A549 (cell line): ENCODE measurements at regions not wholly inside any gene's neighbourhood (a gene's known extent, or its start where the extent isn't known, plus 50 kb on each side); places are given as distances from the start of the nearest gene placed in this dataset.

Experiments used
- ATAC-seq, 2 experiments: fragments of 200-7000 bp in 1 of 2; fragments of >200 bp in 1 of 2; cut with Nextera tagmentation in 1 of 2; cut with Tn5 transposase in 1 of 2; 3 replicates each; pipeline versions ENCODE4 v1.8.0 to v1.9.1; 2018 to 2020; ENCODE audit warnings: mild to moderate bottlenecking in 1 of 2, moderate library complexity in 1 of 2
- CTCF ChIA-PET: fragments of 300-600 bp; sonication (Branson Sonifier 250); formaldehyde crosslinking; extraction: SDS; loops from one replicate; lab custom pipeline; 2021; ENCODE audit warnings: antibody characterized with exemption, inconsistent platforms; lab: Yijun Ruan, JAX
- POLR2A ChIA-PET: fragments of 350-600 bp; formaldehyde crosslinking; extraction: SDS; loops from one replicate; lab custom pipeline; 2021; ENCODE audit warnings: antibody characterized with exemption, inconsistent platforms; lab: Yijun Ruan, JAX
- DNase-seq, 2 experiments: peaks; one replicate each; pipeline versions ENCODE4 v3.0.0 to v3.0.0-alpha.2; 2011 to 2016; ENCODE audit warnings: low read depth in 1 of 2, low spot score in 1 of 2
- FAIRE-seq: peaks from 2 replicates; lab custom pipeline; 2011; peaks lifted over from hg19 to GRCh38; lab: Jason Lieb, UNC
- H3K27ac ChIP-seq, 2 experiments: fragments of >200 bp; sonication (Bioruptor Twin); formaldehyde crosslinking; 3 replicates each; pipeline ENCODE4 v1.5.1; 2016 to 2017
- H3K4me1 ChIP-seq: fragments of >200 bp; sonication (Bioruptor Twin); formaldehyde crosslinking; 3 replicates; pipeline ENCODE4 v1.6.1; 2016
- H3K4me2 ChIP-seq: fragments of >200 bp; sonication (Bioruptor Twin); formaldehyde crosslinking; 3 replicates; pipeline ENCODE4 v1.6.1; 2016
- H3K4me3 ChIP-seq: fragments of >200 bp; sonication (Bioruptor Twin); formaldehyde crosslinking; 3 replicates; pipeline ENCODE4 v1.5.1; 2016
- H3K9me3 ChIP-seq: fragments of >200 bp; sonication (Bioruptor Twin); formaldehyde crosslinking; 3 replicates; pipeline ENCODE4 v1.6.1; 2016
- ATOH8 ChIP-seq: fragments of 250-450 bp; sonication (Bioruptor Pico); IDR thresholded peaks from 2 replicates; pipeline ENCODE4 v1.5.0; 2020; ENCODE audit warnings: low read depth, mild to moderate bottlenecking, moderate library complexity
- CEBPB ChIP-seq, 2 experiments: fragments of >200 bp in 1 of 2; sonication (Bioruptor Twin) in 1 of 2; formaldehyde crosslinking in 1 of 2; IDR thresholded peaks; 2 replicates each; pipeline ENCODE4 v1.6.1; 2012 to 2016
- CHD4 ChIP-seq: fragments of 200-600 bp; sonication (generic); IDR thresholded peaks from 2 replicates; pipeline ENCODE4 v1.6.1; 2016; ENCODE audit warnings: antibody characterized with exemption, mild to moderate bottlenecking, borderline replicate concordance
- EHMT2 ChIP-seq: fragments of 200-600 bp; sonication (generic); IDR thresholded peaks from 2 replicates; pipeline ENCODE4 v1.6.1; 2016; ENCODE audit warnings: antibody characterized with exemption, low read depth, mild to moderate bottlenecking, moderate library complexity
- EP300 ChIP-seq, 2 experiments: fragments of >200 bp; sonication (Bioruptor Twin); formaldehyde crosslinking; IDR thresholded peaks; 2 replicates in 1 of 2; 3 replicates in 1 of 2; pipeline ENCODE4 v1.6.1; 2016 to 2017
- FOSL2 ChIP-seq, 2 experiments: fragments of 450-650 bp in 1 of 2; fragments of >200 bp in 1 of 2; sonication (Bioruptor Twin) in 1 of 2; formaldehyde crosslinking; IDR thresholded peaks; 2 replicates each; pipeline versions ENCODE4 v1.5.0 to v1.6.1; 2016 to 2020; ENCODE audit warnings: mild to moderate bottlenecking in 1 of 2, moderate library complexity in 1 of 2
- KDM1A ChIP-seq: fragments of 200-600 bp; sonication (generic); IDR thresholded peaks from 2 replicates; pipeline ENCODE4 v1.6.1; 2016; ENCODE audit warnings: low read depth, mild to moderate bottlenecking
- MAFK ChIP-seq: fragments of 450-650 bp; IDR thresholded peaks from 2 replicates; pipeline ENCODE4 v1.6.1; 2014; ENCODE audit not compliant: partially characterized antibody
- RCOR1 ChIP-seq: fragments of 150-350 bp; IDR thresholded peaks from 2 replicates; pipeline ENCODE4 v1.6.1; 2014; ENCODE audit warnings: antibody characterized with exemption, low read length, low read depth
- SREBF2 ChIP-seq: fragments of 450-650 bp; IDR thresholded peaks from 2 replicates; pipeline ENCODE4 v1.6.1; 2014; ENCODE audit warnings: mild to moderate bottlenecking, moderate library complexity
- TFCP2L1 ChIP-seq: fragments of 250-450 bp; sonication (Bioruptor Pico); IDR thresholded peaks from 2 replicates; pipeline ENCODE4 v1.5.0; 2021; ENCODE audit warnings: mild to moderate bottlenecking
- TP53 ChIP-seq: fragments of 250-450 bp; sonication (Bioruptor Pico); IDR thresholded peaks from 2 replicates; pipeline ENCODE4 v1.5.0; 2021; ENCODE audit warnings: mild to moderate bottlenecking, moderate library complexity
- WGBS: methylation state at CpG from one replicate; pipeline ENCODE4 v1.1.6; 2017; ENCODE audit errors: missing lambda C conversion rate; 5-methylcytosine and 5-hydroxymethylcytosine counted together
- TF ChIP-seq, protein P1 (sequence below): fragments of 200-600 bp; sonication (generic); IDR thresholded peaks from 2 replicates; pipeline ENCODE4 v1.6.1; 2016; ENCODE audit warnings: antibody characterized with exemption, mild to moderate bottlenecking, moderate library complexity
- TF ChIP-seq, protein P2 (sequence below): fragments of >200 bp; sonication (Bioruptor Twin); formaldehyde crosslinking; IDR thresholded peaks from 2 replicates; pipeline ENCODE4 v1.6.1; 2016
- TF ChIP-seq, protein P3 (sequence below): fragments of >200 bp; sonication (Bioruptor Twin); formaldehyde crosslinking; IDR thresholded peaks from 3 replicates; pipeline ENCODE4 v1.6.1; 2016
- TF ChIP-seq, protein P4 (sequence below): IDR thresholded peaks from 2 replicates; pipeline ENCODE4 v1.6.1; 2012; ENCODE audit warnings: low read depth, borderline replicate concordance
- TF ChIP-seq, protein P5 (sequence below): IDR thresholded peaks from 2 replicates; pipeline ENCODE4 v1.6.1; 2012

GRCh38 chr1:81349194-81349965, 451.4 kb upstream of the ADGRL2 start (continued):
- TF ChIP-seq, protein P1, sequence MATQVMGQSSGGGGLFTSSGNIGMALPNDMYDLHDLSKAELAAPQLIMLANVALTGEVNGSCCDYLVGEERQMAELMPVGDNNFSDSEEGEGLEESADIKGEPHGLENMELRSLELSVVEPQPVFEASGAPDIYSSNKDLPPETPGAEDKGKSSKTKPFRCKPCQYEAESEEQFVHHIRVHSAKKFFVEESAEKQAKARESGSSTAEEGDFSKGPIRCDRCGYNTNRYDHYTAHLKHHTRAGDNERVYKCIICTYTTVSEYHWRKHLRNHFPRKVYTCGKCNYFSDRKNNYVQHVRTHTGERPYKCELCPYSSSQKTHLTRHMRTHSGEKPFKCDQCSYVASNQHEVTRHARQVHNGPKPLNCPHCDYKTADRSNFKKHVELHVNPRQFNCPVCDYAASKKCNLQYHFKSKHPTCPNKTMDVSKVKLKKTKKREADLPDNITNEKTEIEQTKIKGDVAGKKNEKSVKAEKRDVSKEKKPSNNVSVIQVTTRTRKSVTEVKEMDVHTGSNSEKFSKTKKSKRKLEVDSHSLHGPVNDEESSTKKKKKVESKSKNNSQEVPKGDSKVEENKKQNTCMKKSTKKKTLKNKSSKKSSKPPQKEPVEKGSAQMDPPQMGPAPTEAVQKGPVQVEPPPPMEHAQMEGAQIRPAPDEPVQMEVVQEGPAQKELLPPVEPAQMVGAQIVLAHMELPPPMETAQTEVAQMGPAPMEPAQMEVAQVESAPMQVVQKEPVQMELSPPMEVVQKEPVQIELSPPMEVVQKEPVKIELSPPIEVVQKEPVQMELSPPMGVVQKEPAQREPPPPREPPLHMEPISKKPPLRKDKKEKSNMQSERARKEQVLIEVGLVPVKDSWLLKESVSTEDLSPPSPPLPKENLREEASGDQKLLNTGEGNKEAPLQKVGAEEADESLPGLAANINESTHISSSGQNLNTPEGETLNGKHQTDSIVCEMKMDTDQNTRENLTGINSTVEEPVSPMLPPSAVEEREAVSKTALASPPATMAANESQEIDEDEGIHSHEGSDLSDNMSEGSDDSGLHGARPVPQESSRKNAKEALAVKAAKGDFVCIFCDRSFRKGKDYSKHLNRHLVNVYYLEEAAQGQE, result no peak
- TF ChIP-seq, all 56 proteins: peak for 0

DNA sequence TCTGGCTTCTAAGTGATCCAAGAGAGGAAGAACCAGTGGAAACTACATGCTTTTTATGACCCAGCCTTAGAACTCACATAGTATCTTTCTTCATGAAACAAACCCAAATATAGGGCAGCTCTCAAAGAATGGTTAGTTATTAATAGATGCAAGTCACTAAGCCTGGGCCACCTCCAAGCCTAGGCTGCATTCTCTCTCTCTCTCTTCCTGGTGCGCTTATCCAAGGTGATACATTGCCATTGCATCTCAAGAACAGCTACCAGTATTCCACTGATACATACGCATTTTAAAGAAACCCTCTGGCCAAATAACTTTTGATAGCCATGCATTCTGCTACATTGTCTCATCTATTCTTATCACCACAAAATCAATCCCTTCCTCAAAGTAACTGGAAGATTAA, 455.6 kb upstream of the ADGRL2 start:
- ChIA-PET POLR2A (no interaction called here), CTCF (no interaction called here)
- Histone ChIP-seq H3K4me1 (no peaks in the 10 kb centered on the region), H3K4me2 (no peak overlapping the region), H3K27ac (no peak overlapping the region), H3K9me3 (no peaks in the 10 kb centered on the region), H3K4me3 (no peak overlapping the region)
- WGBS, result 70% methylated on average over 2 of the region's 2 CpGs
- ATAC-seq (no peak), FAIRE-seq (no peak), DNase-seq (no peak)
- TF ChIP-seq MAFK, result no peak
- TF ChIP-seq, protein P2, sequence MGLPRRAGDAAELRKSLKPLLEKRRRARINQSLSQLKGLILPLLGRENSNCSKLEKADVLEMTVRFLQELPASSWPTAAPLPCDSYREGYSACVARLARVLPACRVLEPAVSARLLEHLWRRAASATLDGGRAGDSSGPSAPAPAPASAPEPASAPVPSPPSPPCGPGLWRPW, result no peak
- TF ChIP-seq, protein P3, sequence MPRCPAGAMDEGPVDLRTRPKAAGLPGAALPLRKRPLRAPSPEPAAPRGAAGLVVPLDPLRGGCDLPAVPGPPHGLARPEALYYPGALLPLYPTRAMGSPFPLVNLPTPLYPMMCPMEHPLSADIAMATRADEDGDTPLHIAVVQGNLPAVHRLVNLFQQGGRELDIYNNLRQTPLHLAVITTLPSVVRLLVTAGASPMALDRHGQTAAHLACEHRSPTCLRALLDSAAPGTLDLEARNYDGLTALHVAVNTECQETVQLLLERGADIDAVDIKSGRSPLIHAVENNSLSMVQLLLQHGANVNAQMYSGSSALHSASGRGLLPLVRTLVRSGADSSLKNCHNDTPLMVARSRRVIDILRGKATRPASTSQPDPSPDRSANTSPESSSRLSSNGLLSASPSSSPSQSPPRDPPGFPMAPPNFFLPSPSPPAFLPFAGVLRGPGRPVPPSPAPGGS, result no peak
- no peak for TF ChIP-seq RCOR1
- TF ChIP-seq EP300 (IDR thresholded peaks at IDR 0.05), result no peak
- no peak for TF ChIP-seq KDM1A
- TF ChIP-seq, protein P4, sequence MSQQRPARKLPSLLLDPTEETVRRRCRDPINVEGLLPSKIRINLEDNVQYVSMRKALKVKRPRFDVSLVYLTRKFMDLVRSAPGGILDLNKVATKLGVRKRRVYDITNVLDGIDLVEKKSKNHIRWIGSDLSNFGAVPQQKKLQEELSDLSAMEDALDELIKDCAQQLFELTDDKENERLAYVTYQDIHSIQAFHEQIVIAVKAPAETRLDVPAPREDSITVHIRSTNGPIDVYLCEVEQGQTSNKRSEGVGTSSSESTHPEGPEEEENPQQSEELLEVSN, result no peak

DNA sequence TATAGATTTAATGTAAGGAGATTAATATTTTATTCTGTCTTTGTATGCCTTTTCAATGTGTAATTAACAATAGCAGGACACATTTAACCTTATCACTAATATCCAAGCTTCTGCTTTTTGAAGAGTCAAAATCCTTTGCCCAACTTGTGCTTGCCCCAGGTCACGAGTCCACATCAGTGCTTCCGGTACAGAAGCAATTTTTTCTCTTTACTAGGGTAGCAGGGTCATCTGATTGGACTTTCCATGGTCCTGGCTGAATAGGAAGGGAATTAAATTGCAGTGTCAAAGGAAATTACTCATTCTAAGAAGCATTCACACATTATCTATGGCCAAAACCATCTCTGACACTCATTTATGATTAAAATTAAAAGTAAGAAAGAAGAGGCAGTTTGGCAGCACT, 460.5 kb upstream of the ADGRL2 start:
- WGBS, result 4% methylated on average over 2 of the region's 2 CpGs
- Histone ChIP-seq H3K4me1 (no peaks in the 10 kb centered on the region), H3K9me3 (no peaks in the 10 kb centered on the region), H3K4me2 (no peak overlapping the region)
- FAIRE-seq, result no peak
- CTCF ChIA-PET, result no interaction called here
- no peak for DNase-seq
- POLR2A ChIA-PET, result no interaction called here
- ATAC-seq, result no peak
- no peak for TF ChIP-seq ATOH8 (CRISPR knock-in tag)
- TF ChIP-seq TFCP2L1 (CRISPR knock-in tag), result no peak
- TF ChIP-seq EHMT2, result no peak
- no peak for TF ChIP-seq SREBF2
- TF ChIP-seq, protein P5, sequence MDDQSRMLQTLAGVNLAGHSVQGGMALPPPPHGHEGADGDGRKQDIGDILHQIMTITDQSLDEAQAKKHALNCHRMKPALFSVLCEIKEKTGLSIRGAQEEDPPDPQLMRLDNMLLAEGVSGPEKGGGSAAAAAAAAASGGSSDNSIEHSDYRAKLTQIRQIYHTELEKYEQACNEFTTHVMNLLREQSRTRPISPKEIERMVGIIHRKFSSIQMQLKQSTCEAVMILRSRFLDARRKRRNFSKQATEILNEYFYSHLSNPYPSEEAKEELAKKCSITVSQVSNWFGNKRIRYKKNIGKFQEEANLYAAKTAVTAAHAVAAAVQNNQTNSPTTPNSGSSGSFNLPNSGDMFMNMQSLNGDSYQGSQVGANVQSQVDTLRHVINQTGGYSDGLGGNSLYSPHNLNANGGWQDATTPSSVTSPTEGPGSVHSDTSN, result no peak
- no peak for TF ChIP-seq TP53
- no peak for TF ChIP-seq FOSL2 (IDR thresholded peaks at IDR 0.05)
- TF ChIP-seq FOSL2 (CRISPR knock-in tag; IDR thresholded peaks at IDR 0.05), result no peak
- TF ChIP-seq CHD4, result no peak
- no peak for TF ChIP-seq CEBPB (IDR thresholded peaks at IDR 0.05)
- TF ChIP-seq, all 56 proteins: peak for 0
- H3K27ac ChIP-seq, result no peak overlapping the region
- no peak overlapping the region for H3K4me3 ChIP-seq
